ENCODE measurements at regions not wholly inside any gene's neighbourhood (a gene's known extent, or its start where the extent isn't known, plus 50 kb on each side); places are given as distances from the start of the nearest gene placed in this dataset.

DNA sequence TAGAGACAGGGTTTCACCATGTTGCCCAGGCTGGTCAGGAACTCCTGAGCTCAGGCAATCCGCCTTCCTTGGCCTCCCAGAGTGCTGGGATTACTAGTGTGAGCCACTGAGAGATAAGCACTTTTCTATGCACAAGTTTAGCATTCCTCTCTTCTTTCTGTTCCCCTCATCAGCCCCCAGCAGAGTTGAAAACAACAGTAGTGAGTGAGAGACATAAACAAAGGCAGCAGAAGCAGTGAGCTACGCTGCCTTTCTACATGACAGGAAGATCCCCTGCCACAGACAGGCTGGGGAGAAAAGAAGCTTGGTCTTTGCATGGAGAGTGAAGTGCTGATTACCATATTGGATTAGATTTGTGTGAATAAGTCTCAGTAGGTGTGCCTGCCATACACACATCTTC is 392.0 kb upstream of the KIRREL3 start:
- TF ChIP-seq, protein P1, sequence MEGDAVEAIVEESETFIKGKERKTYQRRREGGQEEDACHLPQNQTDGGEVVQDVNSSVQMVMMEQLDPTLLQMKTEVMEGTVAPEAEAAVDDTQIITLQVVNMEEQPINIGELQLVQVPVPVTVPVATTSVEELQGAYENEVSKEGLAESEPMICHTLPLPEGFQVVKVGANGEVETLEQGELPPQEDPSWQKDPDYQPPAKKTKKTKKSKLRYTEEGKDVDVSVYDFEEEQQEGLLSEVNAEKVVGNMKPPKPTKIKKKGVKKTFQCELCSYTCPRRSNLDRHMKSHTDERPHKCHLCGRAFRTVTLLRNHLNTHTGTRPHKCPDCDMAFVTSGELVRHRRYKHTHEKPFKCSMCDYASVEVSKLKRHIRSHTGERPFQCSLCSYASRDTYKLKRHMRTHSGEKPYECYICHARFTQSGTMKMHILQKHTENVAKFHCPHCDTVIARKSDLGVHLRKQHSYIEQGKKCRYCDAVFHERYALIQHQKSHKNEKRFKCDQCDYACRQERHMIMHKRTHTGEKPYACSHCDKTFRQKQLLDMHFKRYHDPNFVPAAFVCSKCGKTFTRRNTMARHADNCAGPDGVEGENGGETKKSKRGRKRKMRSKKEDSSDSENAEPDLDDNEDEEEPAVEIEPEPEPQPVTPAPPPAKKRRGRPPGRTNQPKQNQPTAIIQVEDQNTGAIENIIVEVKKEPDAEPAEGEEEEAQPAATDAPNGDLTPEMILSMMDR (IDR thresholded peaks at IDR 0.05) = no peak
- no peak for TF ChIP-seq POLR2A (IDR thresholded peaks at IDR 0.05)
- 33 to 40% methylated on average over 2 of the region's 2 CpGs for WGBS, 2 donors
- intact Hi-C loops (cut with DNase I) = no loop called here

DNA sequence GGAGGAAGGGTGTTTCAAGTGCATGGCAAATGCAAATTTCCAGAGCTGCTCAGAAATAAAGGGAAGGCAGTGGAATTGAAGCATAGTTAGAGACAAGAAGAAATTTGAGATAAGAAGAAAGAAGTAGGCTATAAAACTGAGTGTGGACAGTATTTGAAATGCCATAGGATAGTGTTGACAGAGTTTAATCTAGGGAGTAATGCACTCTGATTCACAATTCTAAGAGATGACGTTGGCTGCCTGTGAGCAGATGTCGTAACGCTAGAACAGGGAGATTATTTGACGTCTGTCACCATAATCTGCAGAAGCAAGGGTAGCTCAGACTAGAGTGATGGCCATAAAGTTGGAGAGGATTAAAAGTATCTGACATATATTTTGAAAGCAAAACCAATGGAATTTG is 389.9 kb upstream of the KIRREL3 start:
- TF ChIP-seq, protein P1 (IDR thresholded peaks at IDR 0.05) = no peak
- TF ChIP-seq POLR2A (IDR thresholded peaks at IDR 0.05) = no peak
- Histone ChIP-seq H3K4me1 (no peaks in the 10 kb centered on the region), H3K36me3 (no peaks in the 10 kb centered on the region), H3K4me3 (no peak overlapping the region), H3K9me3 (no peaks in the 10 kb centered on the region), H3K27ac (no peak overlapping the region), H3K27me3 (no peaks in the 10 kb centered on the region)
- WGBS, 2 donors = 67 to 72% methylated on average over 4 of the region's 4 CpGs
- DNase-seq = no peak
- intact Hi-C loops (cut with DNase I) = no loop called here

More for the DNA sequence above, 392.0 kb upstream of the KIRREL3 start:
- Histone ChIP-seq H3K4me3 (no peak overlapping the region), H3K36me3 (no peaks in the 10 kb centered on the region), H3K27ac (no peak overlapping the region), H3K27me3 (no peaks in the 10 kb centered on the region), H3K9me3 (no peaks in the 10 kb centered on the region), H3K4me1 (no peaks in the 10 kb centered on the region)
- no peak for DNase-seq

DNA sequence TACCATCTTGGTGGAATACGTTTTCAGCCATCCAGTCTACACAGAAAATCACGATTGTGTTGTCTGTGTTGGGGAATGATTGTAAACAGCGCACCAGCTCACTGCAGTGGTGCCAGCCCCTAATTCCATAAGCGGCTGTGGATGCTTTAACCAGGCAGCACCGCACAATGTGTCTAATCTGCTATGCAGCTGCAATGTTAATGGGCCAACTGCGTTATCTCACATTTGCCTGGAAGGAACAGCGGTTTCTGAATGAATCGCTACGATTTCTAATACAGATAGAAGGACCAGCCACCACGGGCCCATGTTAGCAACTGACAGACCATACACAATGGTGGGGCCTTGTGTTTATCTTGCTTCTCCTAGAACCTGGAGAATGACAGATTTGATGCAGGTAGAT is 384.5 kb upstream of the KIRREL3 start:
- H3K27me3 ChIP-seq = no peaks in the 10 kb centered on the region
- H3K27ac ChIP-seq = no peak overlapping the region
- no peak for TF ChIP-seq POLR2A (IDR thresholded peaks at IDR 0.05)
- TF ChIP-seq, protein P1 (IDR thresholded peaks at IDR 0.05) = no peak
- H3K36me3 ChIP-seq = no peaks in the 10 kb centered on the region
- no peak overlapping the region for H3K4me3 ChIP-seq
- H3K4me1 ChIP-seq = no peaks in the 10 kb centered on the region
- no peak for DNase-seq
- intact Hi-C loops (cut with DNase I) = no loop called here
- WGBS, 2 donors = 69 to 74% methylated on average over 10 of the region's 10 CpGs
- H3K9me3 ChIP-seq = no peaks in the 10 kb centered on the region

DNA sequence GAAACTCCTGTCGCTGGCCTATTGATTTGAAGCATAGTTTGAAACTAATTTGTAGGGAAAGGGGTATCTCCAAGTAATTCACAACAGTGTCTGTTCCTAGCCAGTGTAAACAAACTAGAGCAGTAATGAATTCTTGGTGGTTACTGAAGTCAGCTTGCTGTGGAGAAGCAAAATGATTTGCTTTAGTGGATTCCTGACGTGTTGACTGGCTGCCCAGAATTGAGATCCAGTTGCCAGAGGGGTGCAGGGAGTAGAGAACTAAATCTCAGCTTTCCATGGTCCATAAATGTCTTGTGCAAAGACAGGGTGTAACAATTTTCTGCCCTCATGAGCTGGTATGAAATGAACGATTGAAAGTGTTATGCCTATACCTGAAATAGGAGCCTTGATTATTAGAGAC is 382.5 kb upstream of the KIRREL3 start:
- 58 to 64% methylated on average over 3 of the region's 3 CpGs for WGBS, 2 donors
- Histone ChIP-seq H3K9me3 (no peaks in the 10 kb centered on the region), H3K27ac (no peak overlapping the region), H3K27me3 (no peaks in the 10 kb centered on the region), H3K4me1 (no peaks in the 10 kb centered on the region), H3K4me3 (no peak overlapping the region), H3K36me3 (no peaks in the 10 kb centered on the region)
- intact Hi-C loops (cut with DNase I) = no loop called here
- no peak for DNase-seq
- TF ChIP-seq, protein P1 (IDR thresholded peaks at IDR 0.05) = no peak
- no peak for TF ChIP-seq POLR2A (IDR thresholded peaks at IDR 0.05)

DNA sequence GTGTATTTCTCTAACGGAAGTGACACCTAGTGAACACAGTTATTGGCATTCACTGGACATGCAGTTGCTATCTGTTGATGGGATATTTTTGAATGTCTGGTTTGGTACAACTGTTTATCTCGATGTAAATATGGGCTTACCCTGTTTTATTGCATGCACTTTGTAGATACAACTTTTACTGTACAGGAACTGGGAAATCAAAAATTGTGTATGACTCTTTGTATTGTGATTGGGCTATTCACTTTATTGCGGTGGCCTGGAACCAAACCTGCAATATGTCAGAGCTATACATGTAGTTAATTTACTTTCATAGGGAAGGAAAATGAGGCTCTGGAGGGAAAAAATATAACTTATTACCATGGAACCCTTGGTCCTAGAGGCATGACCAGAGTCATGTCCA is 380.7 kb upstream of the KIRREL3 start:
- no peaks in the 10 kb centered on the region for H3K36me3 ChIP-seq
- H3K27me3 ChIP-seq = no peaks in the 10 kb centered on the region
- H3K9me3 ChIP-seq = no peaks in the 10 kb centered on the region
- intact Hi-C loops (cut with DNase I) = no loop called here
- no peak overlapping the region for H3K27ac ChIP-seq
- no peaks in the 10 kb centered on the region for H3K4me1 ChIP-seq
- no peak overlapping the region for H3K4me3 ChIP-seq
- WGBS, 2 donors = 62 to 77% methylated on average over 3 of the region's 3 CpGs
- TF ChIP-seq POLR2A (IDR thresholded peaks at IDR 0.05) = no peak
- TF ChIP-seq, protein P1 (IDR thresholded peaks at IDR 0.05) = no peak
- DNase-seq = no peak
